Endothelial cell (in vitro differentiated cells): ENCODE measurements at regions not wholly inside any gene's neighbourhood (a gene's known extent, or its start where the extent isn't known, plus 50 kb on each side); places are given as distances from the start of the nearest gene placed in this dataset.

Experiments used
- DNase-seq: peaks from one replicate; pipeline ENCODE4 v3.0.0; 2021; ENCODE audit warnings: low spot score
- H3K27ac Mint-ChIP-seq: one replicate; pipeline ENCODE4 v1.8.0; 2021; ENCODE audit warnings: mixed read lengths, inconsistent platforms; ENCODE audit not compliant: unreplicated experiment
- H3K27me3 Mint-ChIP-seq: one replicate; pipeline ENCODE4 v1.8.0; 2021; ENCODE audit warnings: mild to moderate bottlenecking, moderate library complexity, mixed read lengths, inconsistent platforms; ENCODE audit not compliant: unreplicated experiment
- H3K36me3 Mint-ChIP-seq: one replicate; pipeline ENCODE4 v1.8.0; 2021; ENCODE audit warnings: mild to moderate bottlenecking, low read depth, mixed read lengths, inconsistent platforms; ENCODE audit not compliant: unreplicated experiment
- H3K4me1 Mint-ChIP-seq: one replicate; pipeline ENCODE4 v1.8.0; 2021; ENCODE audit warnings: mild to moderate bottlenecking, mixed read lengths, inconsistent platforms; ENCODE audit not compliant: unreplicated experiment
- H3K4me3 Mint-ChIP-seq: one replicate; pipeline ENCODE4 v1.8.0; 2021; ENCODE audit warnings: mild to moderate bottlenecking, mixed read lengths, inconsistent platforms; ENCODE audit not compliant: unreplicated experiment
- H3K9me3 Mint-ChIP-seq: one replicate; pipeline ENCODE4 v1.8.0; 2021; ENCODE audit warnings: mixed read lengths, inconsistent platforms; ENCODE audit not compliant: unreplicated experiment
- CTCF ChIP-seq: fragments of 200-600 bp; sonication (generic); IDR thresholded peaks from one replicate; pipeline ENCODE4 v1.5.0; 2021; ENCODE audit warnings: antibody characterized with exemption; ENCODE audit not compliant: unreplicated experiment

DNA sequence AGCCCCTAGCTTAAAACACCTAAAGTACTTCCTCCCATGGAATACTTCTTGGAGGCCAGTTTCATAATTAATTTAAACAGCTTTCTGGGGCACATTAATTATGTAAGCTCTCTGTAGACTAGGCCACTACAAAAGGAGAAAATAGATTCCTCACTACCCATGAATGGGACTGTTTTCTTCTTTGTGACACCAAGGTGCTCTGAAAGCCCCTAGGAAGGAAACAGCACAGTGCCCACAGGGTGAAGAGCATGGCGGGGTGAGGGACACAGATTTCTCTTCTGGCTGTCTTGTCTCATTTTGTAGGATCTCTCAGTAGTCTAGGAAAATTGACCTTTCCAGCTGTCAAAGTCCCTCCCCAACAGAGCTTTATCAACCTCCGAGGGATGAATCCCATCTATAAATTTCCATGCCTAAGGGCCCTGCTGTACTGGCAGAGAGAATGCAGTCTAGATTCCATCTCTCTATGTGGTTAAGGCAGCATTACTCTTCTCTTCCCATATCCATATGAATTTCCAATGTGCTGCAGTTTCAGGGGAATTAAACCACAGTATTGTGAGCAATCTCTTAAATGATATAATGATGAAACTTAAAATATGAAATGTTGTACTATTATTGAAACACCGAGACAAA is 183.6 kb upstream of the GRIP1 start:
- no peak for TF ChIP-seq CTCF
- Mint-ChIP-seq H3K36me3 (no peaks in the 10 kb centered on the region), H3K27ac (no peak overlapping the region), H3K27me3 (no peaks in the 10 kb centered on the region), H3K4me3 (no peak overlapping the region), H3K9me3 (no peaks in the 10 kb centered on the region), H3K4me1 (no peaks in the 10 kb centered on the region)
- DNase-seq, result no peak

DNA sequence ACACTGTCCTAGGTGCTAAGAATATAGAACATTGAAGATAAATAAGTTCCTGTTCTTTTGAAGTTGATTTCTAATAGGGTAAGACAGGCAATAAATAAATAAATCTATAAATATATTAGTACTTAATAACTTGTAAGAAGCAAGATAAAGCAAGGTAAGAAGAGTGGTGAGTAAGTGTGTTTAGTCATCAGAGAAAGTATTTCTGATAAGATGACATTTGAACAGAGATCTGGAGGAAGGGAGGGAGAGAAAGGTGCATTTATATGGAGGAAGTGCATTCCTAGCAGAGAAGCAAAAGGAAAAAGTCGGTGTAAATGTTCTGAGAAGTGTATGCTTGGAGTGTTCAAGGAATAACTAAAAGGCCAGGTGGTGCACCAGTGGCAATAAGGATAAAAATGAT is 184.4 kb upstream of the GRIP1 start:
- DNase-seq, result no peak
- Mint-ChIP-seq H3K4me1 (no peaks in the 10 kb centered on the region), H3K4me3 (no peak overlapping the region), H3K27ac (no peak overlapping the region), H3K9me3 (no peaks in the 10 kb centered on the region), H3K27me3 (no peaks in the 10 kb centered on the region), H3K36me3 (no peaks in the 10 kb centered on the region)
- TF ChIP-seq CTCF, result no peak

- H3K4me3 Mint-ChIP-seq, result no peak overlapping the region
- H3K9me3 Mint-ChIP-seq, result no peaks in the 10 kb centered on the region
- H3K36me3 Mint-ChIP-seq, result no peaks in the 10 kb centered on the region
- no peak for DNase-seq
- peaks cover 3% of the 10 kb centered on the region for H3K27me3 Mint-ChIP-seq
- H3K4me1 Mint-ChIP-seq, result peaks cover 9% of the 10 kb centered on the region
- TF ChIP-seq CTCF, result no peak
- H3K27ac Mint-ChIP-seq, result no peak overlapping the region
Measured at GRCh38 chr12:66877925-66878324, 199.0 kb upstream of the GRIP1 start.

GRCh38 chr12:66879409-66879808 is 200.5 kb upstream of the GRIP1 start:
- H3K27me3 Mint-ChIP-seq, result peaks cover 3% of the 10 kb centered on the region
- no peaks in the 10 kb centered on the region for H3K9me3 Mint-ChIP-seq
- H3K36me3 Mint-ChIP-seq, result no peaks in the 10 kb centered on the region
- no peak for DNase-seq
- no peak overlapping the region for H3K27ac Mint-ChIP-seq
- H3K4me3 Mint-ChIP-seq, result no peak overlapping the region
- no peak for TF ChIP-seq CTCF
- peaks cover 15% of the 10 kb centered on the region for H3K4me1 Mint-ChIP-seq

GRCh38 chr12:66881386-66881785 is 202.5 kb upstream of the GRIP1 start:
- Mint-ChIP-seq H3K4me3 (no peak overlapping the region), H3K36me3 (no peaks in the 10 kb centered on the region), H3K27me3 (peaks cover 3% of the 10 kb centered on the region), H3K27ac (no peak overlapping the region), H3K4me1 (peaks cover 16% of the 10 kb centered on the region), H3K9me3 (no peaks in the 10 kb centered on the region)
- no peak for TF ChIP-seq CTCF
- no peak for DNase-seq
